ENCODE measurements at regions not wholly inside any gene's neighbourhood (a gene's known extent, or its start where the extent isn't known, plus 50 kb on each side); places are given as distances from the start of the nearest gene placed in this dataset.

- Histone ChIP-seq H3K36me3 (no peaks in the 10 kb centered on the region), H3K4me3 (no peak overlapping the region), H3K27me3 (no peaks in the 10 kb centered on the region), H3K4me1 (no peaks in the 10 kb centered on the region), H3K9me3 (no peaks in the 10 kb centered on the region), H3K27ac (no peak overlapping the region)
- WGBS, 2 donors: 78 to 82% methylated on average over 2 of the region's 2 CpGs
- TF ChIP-seq EP300 (IDR thresholded peaks at IDR 0.05) (no peak), POLR2A (IDR thresholded peaks at IDR 0.05) (no peak), CTCF (IDR thresholded peaks at IDR 0.05) (no peak)
- no peak for DNase-seq (ENCODE audit: low spot score in 2 of 2)
Measured at GRCh38 chr7:108825581-108825909, 255.9 kb downstream of the DNAJB9 start.

- Histone ChIP-seq H3K4me1 (peaks cover 0 to 5% (median 0%) of the 10 kb centered on the region in 4 donors), H3K27me3 (no peaks in the 10 kb centered on the region), H3K4me3 (no peak overlapping the region), H3K9me3 (peaks cover 0 to 16% (median 0%) of the 10 kb centered on the region in 4 donors), H3K36me3 (no peaks in the 10 kb centered on the region), H3K27ac (no peak overlapping the region)
- no peak for DNase-seq (ENCODE audit: low spot score in 2 of 2)
- TF ChIP-seq EP300 (IDR thresholded peaks at IDR 0.05) (no peak), CTCF (IDR thresholded peaks at IDR 0.05) (no peak), POLR2A (IDR thresholded peaks at IDR 0.05) (no peak)
Measured at GRCh38 chr7:108836256-108836655, 266.6 kb downstream of the DNAJB9 start.

GRCh38 chr7:108838198-108838597, 268.5 kb downstream of the DNAJB9 start:
- no peak for DNase-seq (ENCODE audit: low spot score in 2 of 2)
- Histone ChIP-seq H3K27ac (no peak overlapping the region), H3K36me3 (no peaks in the 10 kb centered on the region), H3K9me3 (peaks cover 0 to 15% (median 0%) of the 10 kb centered on the region in 4 donors), H3K27me3 (no peaks in the 10 kb centered on the region), H3K4me3 (no peak overlapping the region), H3K4me1 (peaks cover 0 to 5% (median 0%) of the 10 kb centered on the region in 4 donors)
- 19 to 28% methylated on average over 4 of the region's 4 CpGs for WGBS, 2 donors
- no peak for TF ChIP-seq CTCF (IDR thresholded peaks at IDR 0.05)

GRCh38 chr7:108839076-108839475, 269.4 kb downstream of the DNAJB9 start:
- Histone ChIP-seq H3K36me3 (no peaks in the 10 kb centered on the region), H3K9me3 (peaks cover 0 to 7% (median 0%) of the 10 kb centered on the region in 4 donors), H3K4me3 (no peak overlapping the region), H3K27ac (no peak overlapping the region), H3K27me3 (no peaks in the 10 kb centered on the region), H3K4me1 (peaks cover 0 to 5% (median 0%) of the 10 kb centered on the region in 4 donors)
- DNase-seq (ENCODE audit: low spot score in 2 of 2): no peak
- WGBS, 2 donors: 26 to 27% methylated on average over 3 of the region's 3 CpGs
- TF ChIP-seq POLR2A (IDR thresholded peaks at IDR 0.05) (no peak), EP300 (IDR thresholded peaks at IDR 0.05) (no peak), CTCF (IDR thresholded peaks at IDR 0.05) (no peak)

- H3K4me1 ChIP-seq: no peaks in the 10 kb centered on the region
- no peak overlapping the region for H3K4me3 ChIP-seq
- no peak overlapping the region for H3K27ac ChIP-seq
- no peak for TF ChIP-seq EP300 (IDR thresholded peaks at IDR 0.05)
- no peak for TF ChIP-seq CTCF (IDR thresholded peaks at IDR 0.05)
- no peaks in the 10 kb centered on the region for H3K9me3 ChIP-seq
- no peaks in the 10 kb centered on the region for H3K36me3 ChIP-seq
- DNase-seq (ENCODE audit: low spot score in 2 of 2): no peak
- H3K27me3 ChIP-seq: no peaks in the 10 kb centered on the region
Measured at GRCh38 chr7:108845951-108846350, 276.3 kb downstream of the DNAJB9 start.
